ENCODE measurements at regions not wholly inside any gene's neighbourhood (a gene's known extent, or its start where the extent isn't known, plus 50 kb on each side); places are given as distances from the start of the nearest gene placed in this dataset.

GRCh38 chr2:21258082-21258481 lies 134.3 kb downstream of the TDRD15 start:
- in situ Hi-C loops (cut with HindIII; ENCODE audit: low pct_unique_long_range_greater_than_20kb, low sequenced_read_pairs), result no loop called here
- TF ChIP-seq JUND (IDR thresholded peaks at IDR 0.05; ENCODE audit: low read depth), result no peak
- no peak for DNase-seq (ENCODE audit: low read depth in 1 of 2, low spot score in 1 of 2)

GRCh38 chr2:21260311-21260710 lies 136.5 kb downstream of the TDRD15 start:
- DNase-seq (ENCODE audit: low read depth in 1 of 2, low spot score in 1 of 2), result no peak
- in situ Hi-C loops (cut with HindIII; ENCODE audit: low pct_unique_long_range_greater_than_20kb, low sequenced_read_pairs), result no loop called here
- no peak for TF ChIP-seq JUND (IDR thresholded peaks at IDR 0.05; ENCODE audit: low read depth)

GRCh38 chr2:21261591-21261990 lies 137.8 kb downstream of the TDRD15 start:
- in situ Hi-C loops (cut with HindIII; ENCODE audit: low pct_unique_long_range_greater_than_20kb, low sequenced_read_pairs), result no loop called here
- no peak for TF ChIP-seq JUND (IDR thresholded peaks at IDR 0.05; ENCODE audit: low read depth)
- no peak for DNase-seq (ENCODE audit: low read depth in 1 of 2, low spot score in 1 of 2)

- DNase-seq (ENCODE audit: low read depth in 1 of 2, low spot score in 1 of 2), result no peak
- TF ChIP-seq JUND (IDR thresholded peaks at IDR 0.05; ENCODE audit: low read depth), result no peak
- in situ Hi-C loops (cut with HindIII; ENCODE audit: low pct_unique_long_range_greater_than_20kb, low sequenced_read_pairs), result no loop called here
Measured at GRCh38 chr2:21262426-21262940, 138.7 kb downstream of the TDRD15 start.

- TF ChIP-seq JUND (IDR thresholded peaks at IDR 0.05; ENCODE audit: low read depth), result no peak
- in situ Hi-C loops (cut with HindIII; ENCODE audit: low pct_unique_long_range_greater_than_20kb, low sequenced_read_pairs), result no loop called here
- no peak for DNase-seq (ENCODE audit: low read depth in 1 of 2, low spot score in 1 of 2)
Measured at GRCh38 chr2:21263622-21264021, 139.9 kb downstream of the TDRD15 start.

GRCh38 chr2:21265752-21266151 lies 142.0 kb downstream of the TDRD15 start:
- no peak for TF ChIP-seq JUND (IDR thresholded peaks at IDR 0.05; ENCODE audit: low read depth)
- DNase-seq (ENCODE audit: low read depth in 1 of 2, low spot score in 1 of 2), result no peak
- in situ Hi-C loops (cut with HindIII; ENCODE audit: low pct_unique_long_range_greater_than_20kb, low sequenced_read_pairs), result no loop called here

GRCh38 chr2:21267232-21267835 lies 143.6 kb downstream of the TDRD15 start:
- no peak for TF ChIP-seq JUND (IDR thresholded peaks at IDR 0.05; ENCODE audit: low read depth)
- in situ Hi-C loops (cut with HindIII; ENCODE audit: low pct_unique_long_range_greater_than_20kb, low sequenced_read_pairs), result no loop called here
- DNase-seq (ENCODE audit: low read depth in 1 of 2, low spot score in 1 of 2), result no peak

GRCh38 chr2:21268197-21268877 lies 144.6 kb downstream of the TDRD15 start:
- in situ Hi-C loops (cut with HindIII; ENCODE audit: low pct_unique_long_range_greater_than_20kb, low sequenced_read_pairs), result no loop called here
- DNase-seq (ENCODE audit: low read depth in 1 of 2, low spot score in 1 of 2), result no peak
- no peak for TF ChIP-seq JUND (IDR thresholded peaks at IDR 0.05; ENCODE audit: low read depth)

- TF ChIP-seq JUND (IDR thresholded peaks at IDR 0.05; ENCODE audit: low read depth), result no peak
- in situ Hi-C loops (cut with HindIII; ENCODE audit: low pct_unique_long_range_greater_than_20kb, low sequenced_read_pairs), result no loop called here
- no peak for DNase-seq (ENCODE audit: low read depth in 1 of 2, low spot score in 1 of 2)
Measured at GRCh38 chr2:21268878-21269224, 145.1 kb downstream of the TDRD15 start.

GRCh38 chr2:21269382-21269781 lies 145.6 kb downstream of the TDRD15 start:
- TF ChIP-seq JUND (IDR thresholded peaks at IDR 0.05; ENCODE audit: low read depth), result no peak
- no peak for DNase-seq (ENCODE audit: low read depth in 1 of 2, low spot score in 1 of 2)
- in situ Hi-C loops (cut with HindIII; ENCODE audit: low pct_unique_long_range_greater_than_20kb, low sequenced_read_pairs), result no loop called here

GRCh38 chr2:21270083-21270491 lies 146.3 kb downstream of the TDRD15 start:
- no peak for DNase-seq (ENCODE audit: low read depth in 1 of 2, low spot score in 1 of 2)
- in situ Hi-C loops (cut with HindIII; ENCODE audit: low pct_unique_long_range_greater_than_20kb, low sequenced_read_pairs), result no loop called here
- TF ChIP-seq JUND (IDR thresholded peaks at IDR 0.05; ENCODE audit: low read depth), result no peak

- no peak for TF ChIP-seq JUND (IDR thresholded peaks at IDR 0.05; ENCODE audit: low read depth)
- in situ Hi-C loops (cut with HindIII; ENCODE audit: low pct_unique_long_range_greater_than_20kb, low sequenced_read_pairs), result no loop called here
- no peak for DNase-seq (ENCODE audit: low read depth in 1 of 2, low spot score in 1 of 2)
Measured at GRCh38 chr2:21270708-21271122, 146.9 kb downstream of the TDRD15 start.

GRCh38 chr2:21276163-21276562 lies 152.4 kb downstream of the TDRD15 start:
- TF ChIP-seq JUND (IDR thresholded peaks at IDR 0.05; ENCODE audit: low read depth), result no peak
- in situ Hi-C loops (cut with HindIII; ENCODE audit: low pct_unique_long_range_greater_than_20kb, low sequenced_read_pairs), result no loop called here
- no peak for DNase-seq (ENCODE audit: low read depth in 1 of 2, low spot score in 1 of 2)
